H9 (cell line): ENCODE measurements at regions not wholly inside any gene's neighbourhood (a gene's known extent, or its start where the extent isn't known, plus 50 kb on each side); places are given as distances from the start of the nearest gene placed in this dataset.

Source experiments
- DNase-seq: peaks from one replicate; pipeline ENCODE4 v3.0.0-alpha.2; 2017
- H2AFZ ChIP-seq: one replicate; pipeline ENCODE4 v1.6.1; 2013; ENCODE audit warnings: mild to moderate bottlenecking, low read length, control low read depth, moderate library complexity
- H2AK5ac ChIP-seq: 2 replicates; pipeline ENCODE4 v1.6.1; 2013; ENCODE audit warnings: low read length, control low read depth, mixed read lengths; ENCODE audit not compliant: insufficient read length
- H2BK120ac ChIP-seq: one replicate; pipeline ENCODE4 v1.6.1; 2013; ENCODE audit warnings: low read depth, mild to moderate bottlenecking, low read length, control low read depth, inconsistent platforms; ENCODE audit not compliant: poor library complexity, severe bottlenecking
- H2BK12ac ChIP-seq: 2 replicates; pipeline ENCODE4 v1.6.1; 2013; ENCODE audit warnings: low read length, control low read depth, mixed read lengths, low read depth; ENCODE audit not compliant: insufficient read length
- H2BK15ac ChIP-seq: 2 replicates; pipeline ENCODE4 v1.6.1; 2013; ENCODE audit warnings: low read depth, low read length, control low read depth
- H2BK20ac ChIP-seq: one replicate; pipeline ENCODE4 v1.6.1; 2013; ENCODE audit warnings: low read depth, mild to moderate bottlenecking, low read length, control low read depth, inconsistent platforms; ENCODE audit not compliant: poor library complexity, severe bottlenecking
- H2BK5ac ChIP-seq: 2 replicates; pipeline ENCODE4 v1.6.1; 2013; ENCODE audit warnings: low read length, control low read depth, mixed read lengths; ENCODE audit not compliant: insufficient read length
- H3K14ac ChIP-seq: 2 replicates; pipeline ENCODE4 v1.6.1; 2013; ENCODE audit warnings: low read length, control low read depth; ENCODE audit not compliant: insufficient read depth
- H3K18ac ChIP-seq: 2 replicates; pipeline ENCODE4 v1.6.1; 2013; ENCODE audit warnings: low read depth, mild to moderate bottlenecking, mixed read lengths, low read length, control low read depth; ENCODE audit not compliant: insufficient read length
- H3K23ac ChIP-seq: 2 replicates; pipeline ENCODE4 v1.6.1; 2013; ENCODE audit warnings: low read length, control low read depth, mixed read lengths, low read depth; ENCODE audit not compliant: insufficient read length
- H3K23me2 ChIP-seq: 2 replicates; pipeline ENCODE4 v1.6.1; 2013; ENCODE audit warnings: low read depth, mild to moderate bottlenecking, mixed read lengths, low read length, control low read depth; ENCODE audit not compliant: insufficient read length, poor library complexity, severe bottlenecking
- H3K27ac ChIP-seq: 2 replicates; pipeline ENCODE4 v1.5.1; 2013; ENCODE audit warnings: low read length, control low read depth, mixed read lengths, low read depth; ENCODE audit not compliant: insufficient read length
- H3K27me3 ChIP-seq: 2 replicates; pipeline ENCODE4 v1.6.1; 2013; ENCODE audit warnings: low read length, control low read depth, inconsistent platforms; ENCODE audit not compliant: insufficient read depth
- H3K4ac ChIP-seq: 2 replicates; pipeline ENCODE4 v1.6.1; 2013; ENCODE audit warnings: low read depth, mild to moderate bottlenecking, control low read depth, inconsistent platforms, low read length, moderate library complexity
- H3K4me1 ChIP-seq: 2 replicates; pipeline ENCODE4 v1.6.1; 2013; ENCODE audit warnings: low read length, control low read depth, inconsistent platforms; ENCODE audit not compliant: insufficient read depth
- H3K4me2 ChIP-seq: 2 replicates; pipeline ENCODE4 v1.6.1; 2013; ENCODE audit warnings: low read length, control low read depth, mixed read lengths; ENCODE audit not compliant: insufficient read length, insufficient read depth
- H3K56ac ChIP-seq: 2 replicates; pipeline ENCODE4 v1.6.1; 2013; ENCODE audit warnings: low read depth, mild to moderate bottlenecking, mixed read lengths, low read length, control low read depth; ENCODE audit not compliant: insufficient read length
- H3K79me1 ChIP-seq: 2 replicates; pipeline ENCODE4 v1.6.1; 2013; ENCODE audit warnings: low read depth, mild to moderate bottlenecking, moderate library complexity, low read length, control low read depth, inconsistent platforms; ENCODE audit not compliant: insufficient read depth, poor library complexity, severe bottlenecking
- H3K79me2 ChIP-seq: 2 replicates; pipeline ENCODE4 v1.6.1; 2013; ENCODE audit warnings: low read length, control low read depth, inconsistent platforms; ENCODE audit not compliant: insufficient read depth
- H3K9ac ChIP-seq: 2 replicates; pipeline ENCODE4 v1.6.1; 2013; ENCODE audit warnings: low read length, control low read depth, mixed read lengths; ENCODE audit not compliant: insufficient read length; ENCODE audit errors: extremely low read depth
- H3K9me3 ChIP-seq: one replicate; pipeline ENCODE4 v1.6.1; 2013; ENCODE audit warnings: low read depth, low read length, inconsistent platforms; ENCODE audit not compliant: control insufficient read depth
- H3T11ph ChIP-seq: one replicate; pipeline ENCODE4 v1.6.1; 2013; ENCODE audit warnings: mild to moderate bottlenecking, low read length, control low read depth, inconsistent platforms
- H4K20me1 ChIP-seq: one replicate; pipeline ENCODE4 v1.6.1; 2013; ENCODE audit not compliant: control insufficient read depth, insufficient read length, insufficient read depth
- H4K5ac ChIP-seq: 2 replicates; pipeline ENCODE4 v1.6.1; 2013; ENCODE audit warnings: low read depth, mild to moderate bottlenecking, mixed read lengths, low read length, control low read depth; ENCODE audit not compliant: insufficient read length
- H4K8ac ChIP-seq: replicated peaks from 2 replicates; pipeline ENCODE4 v1.6.1; 2013; ENCODE audit warnings: low read length, control low read depth, mixed read lengths, low read depth; ENCODE audit not compliant: insufficient read length
- H4K91ac ChIP-seq: 2 replicates; pipeline ENCODE4 v1.6.1; 2013; ENCODE audit warnings: low read depth, mild to moderate bottlenecking, moderate library complexity, mixed read lengths, low read length, control low read depth; ENCODE audit not compliant: insufficient read length
- H3K27ac Mint-ChIP-seq, 3 experiments: 2 replicates in 2 of 3; 3 replicates in 1 of 3; pipeline ENCODE4 v1.8.0; 2020 to 2021; ENCODE audit warnings: mixed read lengths in 3 of 3, mild to moderate bottlenecking in 1 of 3, moderate library complexity in 1 of 3
- H3K27me3 Mint-ChIP-seq: 2 replicates; pipeline ENCODE4 v1.8.0; 2021; ENCODE audit warnings: low read depth, mild to moderate bottlenecking, moderate library complexity, mixed read lengths
- H3K36me3 Mint-ChIP-seq, 3 experiments: 2 replicates in 2 of 3; 3 replicates in 1 of 3; pipeline ENCODE4 v1.8.0; 2020 to 2021; ENCODE audit warnings: low read depth in 3 of 3, mixed read lengths in 3 of 3; ENCODE audit not compliant: insufficient read depth in 1 of 3
- H3K4me1 Mint-ChIP-seq, 2 experiments: 2 replicates each; pipeline ENCODE4 v1.8.0; 2020; ENCODE audit warnings: mixed read lengths in 2 of 2
- H3K4me3 Mint-ChIP-seq, 2 experiments: 2 replicates in 1 of 2; 3 replicates in 1 of 2; pipeline ENCODE4 v1.8.0; 2020 to 2021; ENCODE audit warnings: mild to moderate bottlenecking in 2 of 2, mixed read lengths in 2 of 2, moderate library complexity in 1 of 2
- H3K9me3 Mint-ChIP-seq, 2 experiments: 2 replicates in 1 of 2; 3 replicates in 1 of 2; pipeline ENCODE4 v1.8.0; 2020; ENCODE audit warnings: mild to moderate bottlenecking in 2 of 2, mixed read lengths in 2 of 2, moderate library complexity in 1 of 2
- WGBS: extraction: QIAGEN DNeasy Blood & Tissue Kit; methylation state at CpG from one replicate; pipeline ENCODE4 v1.1.7; 2013; ENCODE audit warnings: missing lambda C conversion rate, low lambda C conversion rate, mixed read lengths; ENCODE audit not compliant: insufficient read length; ENCODE audit errors: extremely low coverage; 5-methylcytosine and 5-hydroxymethylcytosine counted together
- TF ChIP-seq, protein P1 (sequence below): fragments of 200-600 bp; sonication (generic); conservative IDR thresholded peaks from 3 replicates; pipeline ENCODE4 v1.8.0; 2021; ENCODE audit warnings: antibody characterized with exemption, mild to moderate bottlenecking

DNA sequence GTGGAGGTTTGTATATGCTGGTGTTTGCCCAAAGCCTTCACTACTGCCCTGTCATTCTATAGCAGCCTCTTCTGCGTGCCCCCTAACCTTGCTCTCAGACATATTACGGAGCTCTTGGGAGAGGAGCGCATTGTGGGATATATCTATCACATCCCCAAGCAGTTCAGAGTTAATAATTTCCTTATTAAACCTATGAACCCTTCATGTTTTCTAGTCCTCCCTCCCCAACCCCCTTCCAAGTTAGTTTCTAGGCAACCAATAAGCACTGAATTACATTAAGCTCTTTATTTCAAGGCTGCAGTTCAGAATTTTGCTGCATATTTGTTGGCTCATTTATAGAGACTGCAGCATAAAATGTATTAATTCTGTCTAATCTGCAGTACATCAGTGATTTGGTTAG lies 57.3 kb upstream of the GRM7 start:
- Histone ChIP-seq H2BK120ac (no peak overlapping the region), H4K5ac (no peak overlapping the region), H3K14ac (no peak overlapping the region), H2AFZ (no peak overlapping the region), H3T11ph (no peak overlapping the region), H2BK15ac (no peak overlapping the region), H3K23ac (no peak overlapping the region), H3K79me1 (no peaks in the 10 kb centered on the region), H3K4me2 (no peak overlapping the region), H3K27ac (no peak overlapping the region), H3K4ac (no peak overlapping the region), H2BK12ac (no peak overlapping the region), H3K79me2 (no peaks in the 10 kb centered on the region), H3K4me1 (no peaks in the 10 kb centered on the region), H3K23me2 (no peaks in the 10 kb centered on the region), H2BK20ac (no peak overlapping the region), H3K9me3 (no peaks in the 10 kb centered on the region), H3K18ac (no peak overlapping the region), H3K27me3 (no peaks in the 10 kb centered on the region), H2BK5ac (no peak overlapping the region), H3K9ac (no peak overlapping the region), H3K56ac (no peak overlapping the region), H4K8ac (no peak overlapping the region), H2AK5ac (no peak overlapping the region), H4K91ac (no peak overlapping the region), H4K20me1 (no peaks in the 10 kb centered on the region)
- H3K4me3 Mint-ChIP-seq, result no peak overlapping the region
- no peaks in the 10 kb centered on the region for H3K9me3 Mint-ChIP-seq
- no peak overlapping the region; a peak in 1 of 7 replicates for H3K27ac Mint-ChIP-seq
- H3K36me3 Mint-ChIP-seq, result no peaks in the 10 kb centered on the region
- H3K4me1 Mint-ChIP-seq, result no peaks in the 10 kb centered on the region
- no peak for DNase-seq
- no peaks in the 10 kb centered on the region for H3K27me3 Mint-ChIP-seq
- WGBS, result no CpG with 5 or more reads among the region's 3 CpGs
- TF ChIP-seq, protein P1, sequence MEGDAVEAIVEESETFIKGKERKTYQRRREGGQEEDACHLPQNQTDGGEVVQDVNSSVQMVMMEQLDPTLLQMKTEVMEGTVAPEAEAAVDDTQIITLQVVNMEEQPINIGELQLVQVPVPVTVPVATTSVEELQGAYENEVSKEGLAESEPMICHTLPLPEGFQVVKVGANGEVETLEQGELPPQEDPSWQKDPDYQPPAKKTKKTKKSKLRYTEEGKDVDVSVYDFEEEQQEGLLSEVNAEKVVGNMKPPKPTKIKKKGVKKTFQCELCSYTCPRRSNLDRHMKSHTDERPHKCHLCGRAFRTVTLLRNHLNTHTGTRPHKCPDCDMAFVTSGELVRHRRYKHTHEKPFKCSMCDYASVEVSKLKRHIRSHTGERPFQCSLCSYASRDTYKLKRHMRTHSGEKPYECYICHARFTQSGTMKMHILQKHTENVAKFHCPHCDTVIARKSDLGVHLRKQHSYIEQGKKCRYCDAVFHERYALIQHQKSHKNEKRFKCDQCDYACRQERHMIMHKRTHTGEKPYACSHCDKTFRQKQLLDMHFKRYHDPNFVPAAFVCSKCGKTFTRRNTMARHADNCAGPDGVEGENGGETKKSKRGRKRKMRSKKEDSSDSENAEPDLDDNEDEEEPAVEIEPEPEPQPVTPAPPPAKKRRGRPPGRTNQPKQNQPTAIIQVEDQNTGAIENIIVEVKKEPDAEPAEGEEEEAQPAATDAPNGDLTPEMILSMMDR, result no peak
